B cell (primary cell): ENCODE measurements at regions not wholly inside any gene's neighbourhood (a gene's known extent, or its start where the extent isn't known, plus 50 kb on each side); places are given as distances from the start of the nearest gene placed in this dataset.

Source experiments
- ATAC-seq: fragments of 200-7000 bp; cut with Tn5 transposase; one replicate; pipeline ENCODE4 v1.10.0; 2021; ENCODE audit warnings: low read depth, mild to moderate bottlenecking, moderate number of reproducible peaks, moderate library complexity
- CTCF ChIA-PET: fragments of 350-600 bp; sonication (Branson Sonifier 250); formaldehyde crosslinking; loops from one replicate; lab custom pipeline; 2021; ENCODE audit warnings: antibody characterized with exemption, inconsistent platforms; lab: Charles Lee
- POLR2A ChIA-PET: fragments of 350-600 bp; sonication (Branson Sonifier 250); formaldehyde crosslinking; loops from one replicate; lab custom pipeline; 2021; ENCODE audit warnings: antibody characterized with exemption; lab: Charles Lee
- DNase-seq: peaks from one replicate; pipeline ENCODE4 v3.0.0; 2013
- H2AFZ ChIP-seq: 2 replicates; pipeline ENCODE4 v1.6.1; 2012; ENCODE audit warnings: mild to moderate bottlenecking, low read depth, low read length; ENCODE audit not compliant: insufficient read depth, poor library complexity, severe bottlenecking
- H3K27ac ChIP-seq, 2 donors: 1 replicate in 1 of 2; 2 replicates in 1 of 2; pipeline ENCODE4 v1.5.1; 2012 to 2013; ENCODE audit warnings: low read length in 2 of 2, mild to moderate bottlenecking in 2 of 2, moderate library complexity in 1 of 2
- H3K27me3 ChIP-seq, 4 experiments: fragments of 200-600 bp in 1 of 4; sonication (generic) in 1 of 4; replicated peaks in 1 of 4; 1 replicate in 2 of 4; 2 replicates in 2 of 4; pipeline versions ENCODE4 v1.6.1 to v1.7.0; 2013 to 2016; ENCODE audit warnings: low read length in 3 of 4, mild to moderate bottlenecking in 2 of 4, mixed read lengths in 1 of 4, moderate library complexity in 1 of 4; ENCODE audit not compliant: insufficient read depth in 4 of 4, control insufficient read depth in 3 of 4; ENCODE audit errors: control extremely low read depth in 1 of 4
- H3K36me3 ChIP-seq, 2 experiments: replicated peaks in 1 of 2; 1 replicate in 1 of 2; 2 replicates in 1 of 2; pipeline versions ENCODE4 v1.6.1 to v1.7.1; 2013; ENCODE audit warnings: low read length in 1 of 2; ENCODE audit not compliant: insufficient read depth in 2 of 2, control insufficient read depth in 1 of 2; ENCODE audit errors: control extremely low read depth in 1 of 2, extremely low read depth in 1 of 2
- H3K4me1 ChIP-seq, 2 donors: fragments of 200-600 bp in 1 of 2; sonication (generic) in 1 of 2; 1 replicate in 1 of 2; 2 replicates in 1 of 2; pipeline versions ENCODE4 v1.5.1 to v1.6.1; 2013 to 2017; ENCODE audit warnings: low read length in 2 of 2; ENCODE audit not compliant: control insufficient read depth in 2 of 2, insufficient read depth in 2 of 2
- H3K4me2 ChIP-seq: replicated peaks from 2 replicates; pipeline ENCODE3; 2012; ENCODE audit warnings: mild to moderate bottlenecking, low read depth, low read length; ENCODE audit not compliant: poor library complexity, severe bottlenecking
- H3K4me3 ChIP-seq, 5 experiments: fragments of 200-600 bp in 1 of 5; sonication (generic) in 1 of 5; 1 replicate in 3 of 5; 2 replicates in 2 of 5; pipeline versions ENCODE4 v1.5.1 to v1.7.0; 2011 to 2016; ENCODE audit warnings: low read length in 4 of 5, mild to moderate bottlenecking in 4 of 5, low read depth in 2 of 5, control low read depth in 1 of 5, moderate library complexity in 1 of 5; ENCODE audit not compliant: insufficient read depth in 1 of 5; ENCODE audit errors: control extremely low read depth in 1 of 5, extremely low read depth in 1 of 5
- H3K79me2 ChIP-seq: fragments of 200-600 bp; sonication (generic); one replicate; pipeline ENCODE4 v1.6.0; 2016; ENCODE audit warnings: low read length; ENCODE audit not compliant: control insufficient read depth, insufficient read depth
- H3K9ac ChIP-seq: fragments of 200-600 bp; sonication (generic); 2 replicates; pipeline ENCODE4 v1.6.1; 2017; ENCODE audit warnings: mild to moderate bottlenecking, low read length, moderate library complexity
- H3K9me3 ChIP-seq, 3 donors: one replicate each; pipeline versions ENCODE4 v1.6.1 to v1.7.1; 2013; ENCODE audit warnings: low read length in 2 of 3; ENCODE audit not compliant: control insufficient read depth in 2 of 3, insufficient read depth in 1 of 3; ENCODE audit errors: control extremely low read depth in 1 of 3
- H4K20me1 ChIP-seq: 2 replicates; pipeline ENCODE4 v1.6.0; 2012; ENCODE audit warnings: mild to moderate bottlenecking, low read length; ENCODE audit not compliant: insufficient read depth, control insufficient read depth, poor library complexity, severe bottlenecking
- H3K27ac Mint-ChIP-seq: one replicate; pipeline ENCODE4 v1.8.0; 2021; ENCODE audit warnings: mixed read lengths
- H3K27me3 Mint-ChIP-seq: one replicate; pipeline ENCODE4 v1.8.0; 2021; ENCODE audit warnings: mixed read lengths
- H3K4me1 Mint-ChIP-seq: one replicate; pipeline ENCODE4 v1.8.0; 2021; ENCODE audit warnings: mixed read lengths
- H3K4me3 Mint-ChIP-seq: one replicate; pipeline ENCODE4 v1.8.0; 2021; ENCODE audit warnings: mixed read lengths
- H3K9me3 Mint-ChIP-seq: one replicate; pipeline ENCODE4 v1.8.0; 2022; ENCODE audit warnings: mixed read lengths; ENCODE audit not compliant: insufficient read depth
- CTCF ChIP-seq: fragments of 200-600 bp; IDR thresholded peaks from one replicate; pipeline ENCODE4 v1.8.0; 2022; ENCODE audit warnings: antibody characterized with exemption, mild to moderate bottlenecking
- EZH2 ChIP-seq: IDR thresholded peaks from 2 replicates; pipeline ENCODE4 v1.6.1; 2012; ENCODE audit warnings: borderline replicate concordance, low read depth, mild to moderate bottlenecking, moderate library complexity, low read length; ENCODE audit not compliant: insufficient read depth, poor library complexity, severe bottlenecking
- WGBS: methylation state at CpG from one replicate; pipeline ENCODE4 v1.1.5; 2013; ENCODE audit warnings: missing lambda C conversion rate; ENCODE audit not compliant: insufficient coverage; 5-methylcytosine and 5-hydroxymethylcytosine counted together
- intact Hi-C: fragments of 100-400 bp; cut with micrococcal nuclease; formaldehyde crosslinking; loops from one replicate; pipeline ENCODE4 v1.10.0; 2022

DNA sequence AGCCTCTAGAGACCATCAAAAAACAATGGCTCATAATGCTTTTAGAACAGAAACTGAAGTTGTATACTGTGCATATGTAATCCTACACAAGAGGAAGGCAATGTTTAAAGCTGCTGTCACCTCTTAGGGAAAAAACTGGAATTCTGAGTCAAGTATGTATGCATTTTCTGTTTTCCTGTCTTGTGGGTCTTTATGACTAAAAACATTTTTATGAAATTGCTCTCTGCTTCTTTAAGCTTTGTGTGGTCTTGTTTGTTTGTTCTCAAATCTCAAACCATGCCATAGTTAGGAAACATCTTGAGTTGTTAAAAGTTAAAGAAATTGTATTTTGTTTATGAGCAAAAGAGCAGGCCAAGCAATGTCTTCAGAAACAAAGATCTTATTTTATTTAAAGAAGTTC is 80.9 kb upstream of the SOX2 start:
- H2AFZ ChIP-seq = no peak overlapping the region
- ChIA-PET CTCF (no interaction called here), POLR2A (no interaction called here)
- no peak overlapping the region for H3K4me3 ChIP-seq
- Mint-ChIP-seq H3K9me3 (no peaks in the 10 kb centered on the region), H3K27ac (no peak overlapping the region), H3K4me1 (no peaks in the 10 kb centered on the region), H3K27me3 (peaks cover 7% of the 10 kb centered on the region), H3K4me3 (no peak overlapping the region)
- no peaks in the 10 kb centered on the region for H3K27me3 ChIP-seq
- no peak overlapping the region for H3K9ac ChIP-seq
- H3K27ac ChIP-seq = no peak overlapping the region
- H3K79me2 ChIP-seq = no peaks in the 10 kb centered on the region
- H3K36me3 ChIP-seq = no peaks in the 10 kb centered on the region
- no peak overlapping the region for H3K4me2 ChIP-seq
- TF ChIP-seq CTCF (no peak), EZH2 (no peak)
- intact Hi-C loops = no loop called here
- H4K20me1 ChIP-seq = no peaks in the 10 kb centered on the region
- ATAC-seq = no peak
- no peaks in the 10 kb centered on the region for H3K9me3 ChIP-seq
- H3K4me1 ChIP-seq = no peaks in the 10 kb centered on the region
- no peak for DNase-seq

DNA sequence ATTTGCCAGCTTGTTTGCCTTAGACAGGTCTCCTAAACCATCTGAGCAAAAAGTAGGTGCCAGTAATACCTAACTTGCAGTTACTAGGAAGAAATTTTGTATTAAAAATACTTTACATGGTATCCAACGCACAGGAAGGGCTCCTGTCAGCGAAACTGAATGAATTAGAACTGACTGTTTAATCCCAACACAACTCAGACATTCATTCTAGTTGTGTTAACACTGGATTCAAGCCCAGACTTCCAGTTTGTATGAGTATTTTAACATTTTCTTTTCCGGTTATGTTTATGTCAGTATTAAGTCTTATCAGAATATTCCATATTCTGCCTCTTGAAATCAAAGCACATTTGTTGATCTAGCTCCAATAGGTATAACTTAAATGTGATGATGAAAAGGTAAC is 82.0 kb upstream of the SOX2 start:
- intact Hi-C loops = no loop called here
- H3K9ac ChIP-seq = no peak overlapping the region
- H3K4me1 ChIP-seq = no peaks in the 10 kb centered on the region
- no peaks in the 10 kb centered on the region for H3K79me2 ChIP-seq
- H3K27me3 ChIP-seq = no peaks in the 10 kb centered on the region
- H3K27ac Mint-ChIP-seq = no peak overlapping the region
- no peaks in the 10 kb centered on the region for H3K9me3 ChIP-seq
- no CpG with 5 or more reads among the region's 3 CpGs for WGBS
- CTCF ChIA-PET = no interaction called here
- H3K36me3 ChIP-seq = no peaks in the 10 kb centered on the region
- ATAC-seq (no peak), DNase-seq (no peak)
- no peak overlapping the region for H3K4me3 Mint-ChIP-seq
- TF ChIP-seq EZH2 (no peak), CTCF (no peak)
- no peaks in the 10 kb centered on the region for H3K9me3 Mint-ChIP-seq
- no peaks in the 10 kb centered on the region for H4K20me1 ChIP-seq
- H3K4me3 ChIP-seq = no peak overlapping the region
- H2AFZ ChIP-seq = no peak overlapping the region
- POLR2A ChIA-PET = no interaction called here
- H3K4me2 ChIP-seq = no peak overlapping the region
- peaks cover 7% of the 10 kb centered on the region for H3K27me3 Mint-ChIP-seq
- H3K27ac ChIP-seq = no peak overlapping the region
- no peaks in the 10 kb centered on the region for H3K4me1 Mint-ChIP-seq
